Rectal smooth muscle tissue (tissue), 1 donor: ENCODE measurements at regions not wholly inside any gene's neighbourhood (a gene's known extent, or its start where the extent isn't known, plus 50 kb on each side); places are given as distances from the start of the nearest gene placed in this dataset.

Experiments used
- H3K27ac ChIP-seq: one replicate; pipeline ENCODE4 v1.7.0; 2013; ENCODE audit warnings: low read depth, low read length, inconsistent platforms
- H3K27me3 ChIP-seq: one replicate; pipeline ENCODE4 v1.7.0; 2013; ENCODE audit warnings: low read length; ENCODE audit not compliant: control insufficient read depth, insufficient read depth
- H3K36me3 ChIP-seq: one replicate; pipeline ENCODE4 v1.7.0; 2013; ENCODE audit warnings: low read length; ENCODE audit not compliant: control insufficient read depth, insufficient read depth
- H3K4me1 ChIP-seq: one replicate; pipeline ENCODE4 v1.7.0; 2013; ENCODE audit warnings: low read length; ENCODE audit not compliant: control insufficient read depth, insufficient read depth
- H3K4me3 ChIP-seq: one replicate; pipeline ENCODE4 v1.7.0; 2013; ENCODE audit warnings: low read length
- H3K9ac ChIP-seq: one replicate; pipeline ENCODE4 v1.7.0; 2013; ENCODE audit warnings: low read length

DNA sequence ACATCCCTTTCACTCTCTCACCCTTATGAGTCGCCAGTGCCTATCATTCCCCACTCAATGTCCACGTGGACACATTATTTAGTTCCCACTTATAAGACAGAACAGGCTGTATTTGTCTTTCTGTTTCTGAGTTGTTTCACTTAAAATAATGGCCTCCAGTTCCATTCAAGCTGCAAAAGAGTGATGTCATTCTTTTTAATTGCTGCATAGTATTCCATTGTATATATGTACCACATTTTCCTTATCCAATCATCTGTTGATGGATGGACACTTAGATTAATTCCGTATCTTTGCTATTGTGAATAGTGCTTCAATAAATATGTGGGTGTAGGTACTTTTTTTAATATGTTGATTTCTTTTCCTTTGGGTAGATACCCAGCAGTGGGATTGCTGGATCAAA is 79.1 kb downstream of the ZNF365 start:
- Histone ChIP-seq H3K36me3 (no peaks in the 10 kb centered on the region), H3K4me3 (no peak overlapping the region), H3K27ac (no peak overlapping the region)

GRCh38 chr10:62454687-62455397 is 80.7 kb downstream of the ZNF365 start:
- no peak overlapping the region for H3K4me3 ChIP-seq

More for the DNA sequence above, 79.1 kb downstream of the ZNF365 start:
- no peak overlapping the region for H3K9ac ChIP-seq
- H3K27me3 ChIP-seq = no peaks in the 10 kb centered on the region
- no peaks in the 10 kb centered on the region for H3K4me1 ChIP-seq

GRCh38 chr10:62456611-62457101 is 82.5 kb downstream of the ZNF365 start:
- H3K4me3 ChIP-seq = no peak overlapping the region
- no peak overlapping the region for H3K27ac ChIP-seq
- H3K36me3 ChIP-seq = no peaks in the 10 kb centered on the region
- no peak overlapping the region for H3K9ac ChIP-seq
- H3K27me3 ChIP-seq = no peaks in the 10 kb centered on the region
- peaks cover 7% of the 10 kb centered on the region for H3K4me1 ChIP-seq

More at GRCh38 chr10:62454687-62455397, 80.7 kb downstream of the ZNF365 start:
- Histone ChIP-seq H3K27ac (no peak overlapping the region), H3K4me1 (peaks cover 7% of the 10 kb centered on the region), H3K27me3 (no peaks in the 10 kb centered on the region), H3K36me3 (no peaks in the 10 kb centered on the region), H3K9ac (no peak overlapping the region)

DNA sequence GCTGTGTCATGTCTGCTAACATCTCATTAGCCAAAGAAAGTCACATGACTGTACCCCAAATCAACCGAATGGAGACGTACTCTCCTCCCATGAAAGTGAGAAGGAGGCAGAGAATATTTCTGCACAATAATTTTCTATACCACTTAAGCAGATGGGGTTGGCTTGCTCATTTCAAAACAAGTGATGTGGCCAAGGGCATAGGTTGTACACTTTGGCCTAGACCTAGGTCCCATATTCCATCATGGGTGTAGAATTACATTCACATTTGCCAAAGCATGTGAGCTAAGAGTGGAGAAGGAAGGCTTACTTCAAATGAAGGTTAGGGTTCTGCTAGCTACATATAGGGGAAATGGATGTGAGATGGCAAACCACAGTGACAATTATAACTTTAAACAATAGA is 83.0 kb downstream of the ZNF365 start:
- no peak overlapping the region for H3K9ac ChIP-seq

DNA sequence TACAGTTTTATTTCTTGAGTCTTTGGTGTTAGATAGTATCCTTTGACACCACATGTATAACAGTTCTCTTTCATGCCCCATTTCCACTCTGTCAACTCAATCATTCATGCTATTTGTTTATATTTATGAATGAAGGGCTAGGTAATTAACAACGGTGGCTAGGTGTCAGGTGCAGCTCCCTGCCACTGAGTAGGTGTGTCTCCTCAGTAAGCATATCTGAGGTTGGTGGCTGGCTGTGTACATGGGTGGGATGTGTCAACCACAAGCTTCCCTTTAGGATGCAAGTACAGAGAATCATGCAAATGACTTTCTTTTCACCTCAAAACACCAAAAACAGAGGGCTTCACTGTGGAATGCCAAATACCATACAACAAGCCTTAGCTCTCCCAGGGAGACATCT is 83.4 kb downstream of the ZNF365 start:
- H3K27me3 ChIP-seq = no peaks in the 10 kb centered on the region
- no peak overlapping the region for H3K4me3 ChIP-seq
- H3K36me3 ChIP-seq = no peaks in the 10 kb centered on the region
- peaks cover 7% of the 10 kb centered on the region for H3K4me1 ChIP-seq
- no peak overlapping the region for H3K9ac ChIP-seq
- H3K27ac ChIP-seq = no peak overlapping the region

More for the DNA sequence above, 83.0 kb downstream of the ZNF365 start:
- Histone ChIP-seq H3K4me1 (peaks cover 7% of the 10 kb centered on the region), H3K27me3 (no peaks in the 10 kb centered on the region), H3K4me3 (no peak overlapping the region), H3K27ac (no peak overlapping the region), H3K36me3 (no peaks in the 10 kb centered on the region)

DNA sequence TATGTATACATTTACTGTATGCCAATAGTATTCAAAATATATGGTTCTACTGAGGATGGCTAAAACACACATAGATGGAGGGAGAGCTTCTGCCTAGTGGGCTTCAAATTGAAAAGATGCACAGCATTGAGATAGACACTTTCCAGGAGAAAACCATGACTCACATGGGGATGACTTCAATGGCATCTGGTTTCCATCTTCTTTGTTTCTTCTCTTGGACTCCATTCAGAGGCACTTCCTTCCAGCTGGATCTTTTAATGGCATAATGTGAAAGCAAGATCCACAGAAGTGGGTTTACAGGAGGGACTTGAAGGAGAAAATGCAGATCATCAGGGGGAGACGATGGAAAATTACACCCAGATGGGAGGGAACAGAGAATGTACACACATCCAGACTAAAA is 84.9 kb downstream of the ZNF365 start:
- Histone ChIP-seq H3K27ac (no peak overlapping the region), H3K4me1 (peaks cover 7% of the 10 kb centered on the region), H3K9ac (no peak overlapping the region), H3K4me3 (no peak overlapping the region), H3K36me3 (no peaks in the 10 kb centered on the region), H3K27me3 (no peaks in the 10 kb centered on the region)

- Histone ChIP-seq H3K27ac (no peak overlapping the region), H3K9ac (no peak overlapping the region), H3K36me3 (no peaks in the 10 kb centered on the region)
Measured at GRCh38 chr10:62459500-62459899, 85.3 kb downstream of the ZNF365 start.

GRCh38 chr10:62460393-62460792 is 86.2 kb downstream of the ZNF365 start:
- peaks cover 7% of the 10 kb centered on the region for H3K4me1 ChIP-seq
- no peak overlapping the region for H3K27ac ChIP-seq
- no peak overlapping the region for H3K9ac ChIP-seq
- H3K36me3 ChIP-seq = no peaks in the 10 kb centered on the region
- no peak overlapping the region for H3K4me3 ChIP-seq
- no peaks in the 10 kb centered on the region for H3K27me3 ChIP-seq

More at GRCh38 chr10:62459500-62459899, 85.3 kb downstream of the ZNF365 start:
- Histone ChIP-seq H3K27me3 (no peaks in the 10 kb centered on the region), H3K4me1 (peaks cover 7% of the 10 kb centered on the region), H3K4me3 (no peak overlapping the region)

DNA sequence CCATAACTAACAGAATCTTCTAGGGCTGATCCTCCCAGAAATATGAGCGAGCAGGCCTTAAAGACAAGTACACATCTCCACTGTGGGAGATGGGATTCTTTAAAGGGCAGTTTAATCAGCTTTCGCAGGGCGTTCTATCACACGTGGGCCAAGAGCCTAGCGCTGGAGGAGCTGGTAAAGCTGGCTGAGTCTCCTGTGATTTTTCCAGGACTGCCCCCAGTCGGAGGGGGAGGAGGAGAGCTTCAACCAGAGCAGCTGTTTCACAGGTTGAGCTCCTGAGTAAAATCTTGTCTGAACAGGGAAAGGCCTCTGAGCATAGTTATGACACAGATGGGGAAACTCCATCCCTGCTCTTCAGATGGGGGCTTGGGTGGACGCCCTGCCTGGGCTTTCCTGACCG is 87.0 kb downstream of the ZNF365 start:
- Histone ChIP-seq H3K4me1 (peaks cover 7% of the 10 kb centered on the region), H3K9ac (no peak overlapping the region), H3K36me3 (no peaks in the 10 kb centered on the region), H3K4me3 (no peak overlapping the region), H3K27ac (no peak overlapping the region), H3K27me3 (no peaks in the 10 kb centered on the region)

DNA sequence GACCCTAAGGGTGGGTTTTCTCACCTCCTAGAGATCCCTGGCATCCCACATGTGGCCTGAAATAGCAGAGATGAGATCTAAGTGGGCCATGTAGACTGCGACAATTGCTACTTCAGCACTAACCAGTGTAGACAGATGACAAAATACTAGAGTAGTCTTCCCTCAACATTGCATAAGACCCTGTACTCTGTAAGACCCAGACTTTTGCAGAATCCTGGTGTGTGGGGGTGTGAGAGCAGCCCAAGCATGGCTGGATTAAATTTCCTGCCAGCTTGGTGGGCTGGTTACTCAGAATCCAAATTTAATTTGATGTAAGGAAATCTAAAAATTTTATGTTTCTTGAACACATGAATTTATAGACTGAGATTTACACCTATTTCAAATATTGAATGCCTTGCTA is 88.3 kb downstream of the ZNF365 start:
- Histone ChIP-seq H3K36me3 (no peaks in the 10 kb centered on the region), H3K27me3 (no peaks in the 10 kb centered on the region), H3K9ac (no peak overlapping the region), H3K4me3 (no peak overlapping the region), H3K27ac (no peak overlapping the region), H3K4me1 (peaks cover 7% of the 10 kb centered on the region)

DNA sequence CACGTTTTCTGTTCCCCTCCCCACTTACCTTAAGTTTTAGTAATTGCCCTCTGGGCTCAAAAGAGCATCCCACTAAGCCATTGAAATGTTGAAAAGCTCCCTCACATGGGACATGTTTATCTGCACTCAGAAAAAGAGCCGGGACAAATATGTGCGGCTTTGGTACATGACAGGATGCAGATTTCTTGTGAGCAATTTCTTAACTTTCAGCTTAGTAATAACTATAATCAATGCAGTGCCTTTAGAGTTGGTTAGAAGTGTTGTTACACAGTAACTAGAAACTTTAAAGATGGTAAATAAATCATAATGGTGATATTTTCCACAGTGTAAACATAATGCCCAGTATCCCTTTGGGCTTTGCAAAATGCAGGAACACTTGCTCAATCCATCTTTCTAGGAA is 89.2 kb downstream of the ZNF365 start:
- Histone ChIP-seq H3K27me3 (no peaks in the 10 kb centered on the region), H3K27ac (no peak overlapping the region), H3K4me3 (no peak overlapping the region), H3K36me3 (no peaks in the 10 kb centered on the region), H3K9ac (no peak overlapping the region), H3K4me1 (peaks cover 7% of the 10 kb centered on the region)

DNA sequence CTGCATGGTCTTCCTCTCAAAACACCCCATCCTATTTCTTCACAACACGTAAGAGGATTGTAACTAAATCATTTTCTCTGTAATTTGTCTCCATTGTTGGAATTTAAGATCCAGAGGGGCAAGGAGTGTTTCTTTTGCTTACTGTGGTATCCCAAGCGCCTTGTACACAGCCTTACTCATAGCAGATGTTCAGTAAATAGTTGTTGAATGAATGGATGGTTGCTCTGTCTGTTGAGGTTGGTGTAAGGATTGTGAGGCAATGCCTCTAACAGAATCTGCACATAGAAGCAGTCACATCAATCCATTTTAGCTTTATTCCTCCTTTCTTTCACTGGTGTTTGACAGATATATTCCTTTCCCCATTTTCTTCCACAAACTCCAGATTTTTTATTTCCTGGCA is 90.1 kb downstream of the ZNF365 start:
- H3K27ac ChIP-seq = no peak overlapping the region
- no peaks in the 10 kb centered on the region for H3K27me3 ChIP-seq
- no peak overlapping the region for H3K9ac ChIP-seq
- H3K36me3 ChIP-seq = no peaks in the 10 kb centered on the region
- peaks cover 3% of the 10 kb centered on the region for H3K4me1 ChIP-seq
- H3K4me3 ChIP-seq = no peak overlapping the region

DNA sequence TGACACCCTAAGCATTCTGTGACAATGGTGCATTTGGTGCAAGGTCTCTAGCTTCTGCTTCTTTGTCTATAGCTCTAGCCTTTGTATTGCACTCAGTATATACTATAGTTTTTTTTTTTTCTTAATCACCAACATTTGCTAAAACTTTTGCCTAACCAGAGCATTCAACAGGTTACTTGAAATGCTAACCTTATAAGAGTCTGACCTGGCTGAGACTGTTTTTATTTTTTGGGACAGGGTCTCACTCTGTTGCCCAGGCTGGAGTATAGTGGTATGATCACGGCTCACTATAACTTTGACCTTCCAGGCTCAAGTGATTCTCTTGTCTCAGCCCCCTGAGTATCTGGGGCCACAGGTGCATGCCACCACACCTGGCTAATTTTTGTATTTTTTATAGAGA is 92.4 kb downstream of the ZNF365 start:
- Histone ChIP-seq H3K36me3 (no peaks in the 10 kb centered on the region), H3K27me3 (no peaks in the 10 kb centered on the region), H3K4me3 (no peak overlapping the region), H3K9ac (no peak overlapping the region), H3K27ac (no peak overlapping the region), H3K4me1 (no peaks in the 10 kb centered on the region)
